ENCODE measurements at regions not wholly inside any gene's neighbourhood (a gene's known extent, or its start where the extent isn't known, plus 50 kb on each side); places are given as distances from the start of the nearest gene placed in this dataset.

DNA sequence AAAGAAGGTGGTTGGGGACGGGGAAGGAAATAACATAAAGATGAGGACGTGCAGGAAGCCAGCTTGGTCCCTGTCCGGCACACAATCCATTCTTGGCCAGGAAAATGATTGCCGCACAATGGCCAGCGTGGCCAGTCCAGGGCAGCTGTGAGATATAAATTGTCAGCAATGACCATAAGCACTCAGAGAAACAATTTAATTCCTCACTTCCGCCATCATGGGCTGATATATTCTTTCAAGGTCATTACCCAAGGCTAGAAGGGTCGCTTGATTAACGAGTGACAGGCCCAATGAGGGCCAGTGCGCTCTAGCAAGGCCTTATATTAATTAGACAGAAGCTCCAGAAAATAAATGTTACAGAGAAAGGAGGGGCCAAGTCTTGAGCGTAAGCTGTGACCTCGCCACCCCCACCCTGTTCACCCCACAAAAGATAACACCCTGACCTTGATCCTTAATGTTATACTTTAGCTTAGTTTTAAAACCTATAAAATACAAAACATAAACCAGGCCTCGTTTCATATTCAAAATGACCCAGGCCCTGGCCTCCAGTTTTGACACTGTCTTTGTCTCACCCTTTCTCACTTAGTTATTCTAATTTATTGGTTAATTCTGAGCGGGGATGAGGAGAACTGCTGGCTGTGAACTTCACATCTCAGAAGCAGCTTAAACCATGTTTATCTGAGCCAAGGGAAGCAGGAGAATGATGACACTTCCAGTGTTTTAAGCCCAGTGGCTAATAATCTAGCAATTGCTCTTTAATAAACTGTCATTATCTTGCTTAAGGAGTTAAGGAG, 478.3 kb upstream of the ZFHX3 start:
- Histone ChIP-seq H3K27ac (ENCODE audit: control insufficient read depth, insufficient read depth, low read length) (no peak overlapping the region), H2AFZ (ENCODE audit: control insufficient read depth, low read length) (no peak overlapping the region), H3K79me2 (ENCODE audit: control insufficient read depth, insufficient read depth, low read length) (no peaks in the 10 kb centered on the region), H3K36me3 (ENCODE audit: control insufficient read depth in 2 of 2, extremely low read depth in 1 of 2, insufficient read depth in 2 of 2, low read length in 2 of 2) (no peaks in the 10 kb centered on the region), H3K9me3 (ENCODE audit: control insufficient read depth, low read depth, low read length) (no peaks in the 10 kb centered on the region), H3K9ac (ENCODE audit: control insufficient read depth, extremely low read depth, insufficient read depth, low read length) (no peak overlapping the region), H3K27me3 (ENCODE audit: control insufficient read depth, extremely low read depth, insufficient read depth, low read length) (no peaks in the 10 kb centered on the region), H3K4me2 (ENCODE audit: control insufficient read depth, extremely low read depth, insufficient read depth, low read depth, low read length) (no peak overlapping the region), H3K4me3 (ENCODE audit: control insufficient read depth in 2 of 3, extremely low read depth in 1 of 3, insufficient read depth in 2 of 3, low read depth in 1 of 3, low read length in 3 of 3) (no peak overlapping the region), H3K9me1 (ENCODE audit: control insufficient read depth, extremely low read depth, insufficient read depth, low read length) (no peaks in the 10 kb centered on the region), H3K4me1 (ENCODE audit: control insufficient read depth, extremely low read depth, insufficient read depth, low read length) (no peaks in the 10 kb centered on the region), H4K20me1 (ENCODE audit: control insufficient read depth, extremely low read depth, insufficient read depth, low read length) (no peaks in the 10 kb centered on the region)
- DNase-seq (ENCODE audit: low read depth, low spot score) (no peak), FAIRE-seq (no peak)
- dilution Hi-C loops (cut with MboI; ENCODE audit: extremely low pct_ligation_motif_present, low sequenced_read_pairs): no loop called here
- TF ChIP-seq, protein P1, sequence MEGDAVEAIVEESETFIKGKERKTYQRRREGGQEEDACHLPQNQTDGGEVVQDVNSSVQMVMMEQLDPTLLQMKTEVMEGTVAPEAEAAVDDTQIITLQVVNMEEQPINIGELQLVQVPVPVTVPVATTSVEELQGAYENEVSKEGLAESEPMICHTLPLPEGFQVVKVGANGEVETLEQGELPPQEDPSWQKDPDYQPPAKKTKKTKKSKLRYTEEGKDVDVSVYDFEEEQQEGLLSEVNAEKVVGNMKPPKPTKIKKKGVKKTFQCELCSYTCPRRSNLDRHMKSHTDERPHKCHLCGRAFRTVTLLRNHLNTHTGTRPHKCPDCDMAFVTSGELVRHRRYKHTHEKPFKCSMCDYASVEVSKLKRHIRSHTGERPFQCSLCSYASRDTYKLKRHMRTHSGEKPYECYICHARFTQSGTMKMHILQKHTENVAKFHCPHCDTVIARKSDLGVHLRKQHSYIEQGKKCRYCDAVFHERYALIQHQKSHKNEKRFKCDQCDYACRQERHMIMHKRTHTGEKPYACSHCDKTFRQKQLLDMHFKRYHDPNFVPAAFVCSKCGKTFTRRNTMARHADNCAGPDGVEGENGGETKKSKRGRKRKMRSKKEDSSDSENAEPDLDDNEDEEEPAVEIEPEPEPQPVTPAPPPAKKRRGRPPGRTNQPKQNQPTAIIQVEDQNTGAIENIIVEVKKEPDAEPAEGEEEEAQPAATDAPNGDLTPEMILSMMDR (optimal IDR thresholded peaks at IDR 0.05 in 1 of 3, IDR thresholded peaks at IDR 0.05 in 1 of 3, conservative IDR thresholded peaks at IDR 0.05 in 1 of 3; ENCODE audit: extremely low read depth in 1 of 3, insufficient read depth in 2 of 3, low read length in 3 of 3): no peak
- no peak for TF ChIP-seq EZH2 (IDR thresholded peaks at IDR 0.05; ENCODE audit: low read length)

- Histone ChIP-seq H3K27ac (ENCODE audit: control insufficient read depth, insufficient read depth, low read length) (no peak overlapping the region), H3K4me2 (ENCODE audit: control insufficient read depth, extremely low read depth, insufficient read depth, low read depth, low read length) (no peak overlapping the region)
- no peak for FAIRE-seq
These were observed 475.3 kb upstream of the ZFHX3 start for GRCh38 chr16:73523209-73523608.

More at GRCh38 chr16:73523209-73523608, 475.3 kb upstream of the ZFHX3 start:
- Histone ChIP-seq H3K9ac (ENCODE audit: control insufficient read depth, extremely low read depth, insufficient read depth, low read length) (no peak overlapping the region), H4K20me1 (ENCODE audit: control insufficient read depth, extremely low read depth, insufficient read depth, low read length) (no peaks in the 10 kb centered on the region), H3K79me2 (ENCODE audit: control insufficient read depth, insufficient read depth, low read length) (no peaks in the 10 kb centered on the region), H3K9me3 (ENCODE audit: control insufficient read depth, low read depth, low read length) (no peaks in the 10 kb centered on the region), H3K4me3 (ENCODE audit: control insufficient read depth in 2 of 3, extremely low read depth in 1 of 3, insufficient read depth in 2 of 3, low read depth in 1 of 3, low read length in 3 of 3) (no peak overlapping the region), H3K9me1 (ENCODE audit: control insufficient read depth, extremely low read depth, insufficient read depth, low read length) (no peaks in the 10 kb centered on the region), H3K36me3 (ENCODE audit: control insufficient read depth in 2 of 2, extremely low read depth in 1 of 2, insufficient read depth in 2 of 2, low read length in 2 of 2) (no peaks in the 10 kb centered on the region), H3K4me1 (ENCODE audit: control insufficient read depth, extremely low read depth, insufficient read depth, low read length) (no peaks in the 10 kb centered on the region), H3K27me3 (ENCODE audit: control insufficient read depth, extremely low read depth, insufficient read depth, low read length) (no peaks in the 10 kb centered on the region), H2AFZ (ENCODE audit: control insufficient read depth, low read length) (no peak overlapping the region)
- TF ChIP-seq, protein P1 (optimal IDR thresholded peaks at IDR 0.05 in 1 of 3, IDR thresholded peaks at IDR 0.05 in 1 of 3, conservative IDR thresholded peaks at IDR 0.05 in 1 of 3; ENCODE audit: extremely low read depth in 1 of 3, insufficient read depth in 2 of 3, low read length in 3 of 3): no peak
- TF ChIP-seq EZH2 (IDR thresholded peaks at IDR 0.05; ENCODE audit: low read length): no peak
- DNase-seq (ENCODE audit: low read depth, low spot score): no peak
- dilution Hi-C loops (cut with MboI; ENCODE audit: extremely low pct_ligation_motif_present, low sequenced_read_pairs): no loop called here

Measured in keratinocyte (primary cell).